ENCODE measurements at regions not wholly inside any gene's neighbourhood (a gene's known extent, or its start where the extent isn't known, plus 50 kb on each side); places are given as distances from the start of the nearest gene placed in this dataset.
"Not testable (repeated sequence)": the region's sequence is repeated elsewhere in the genome, so short reads cannot be mapped to it uniquely, and the experiment has no call there.

DNA sequence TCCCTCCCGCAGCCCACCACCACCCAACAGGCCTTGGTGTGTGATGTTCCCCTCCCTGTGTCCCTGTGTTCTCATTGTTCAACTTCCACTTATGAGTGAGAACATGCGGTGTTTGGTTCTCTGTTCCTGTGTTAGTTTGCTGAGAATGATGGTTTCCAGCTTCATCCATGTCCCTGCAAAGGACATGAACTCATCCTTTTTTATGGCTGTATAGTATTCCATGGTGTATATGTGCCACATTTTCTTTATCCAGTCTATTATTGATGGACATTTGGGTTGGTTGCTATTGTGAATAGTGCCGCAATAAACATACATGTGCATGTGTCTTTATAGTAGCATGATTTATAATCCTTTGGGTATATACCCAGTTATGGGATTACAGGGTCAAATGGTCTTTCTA lies 59.1 kb upstream of the RHOBTB1 start:
- H3K27ac ChIP-seq (ENCODE audit: low read depth, low read length); H3K36me3 ChIP-seq (ENCODE audit: control insufficient read depth in 1 of 2, insufficient read depth in 2 of 2, low read length in 2 of 2); H3K18ac ChIP-seq (ENCODE audit: low read length); H3K4me2 ChIP-seq (ENCODE audit: low read length); H2BK5ac ChIP-seq (ENCODE audit: low read depth, low read length, poor library complexity); H3K9ac ChIP-seq (ENCODE audit: low read length); H3K23ac ChIP-seq (ENCODE audit: low read length); H3K4ac ChIP-seq (ENCODE audit: low read depth, low read length); H3K4me1 ChIP-seq (ENCODE audit: control insufficient read depth in 1 of 2, insufficient read depth in 2 of 2, low read length in 2 of 2); H4K91ac ChIP-seq (ENCODE audit: low read depth, low read length); H3K79me1 ChIP-seq (ENCODE audit: low read length); H3K4me3 ChIP-seq (ENCODE audit: low read depth, low read length); H4K8ac ChIP-seq (ENCODE audit: low read depth, low read length); H2BK12ac ChIP-seq (ENCODE audit: low read length); H4K12ac ChIP-seq (ENCODE audit: low read depth, low read length); H2AFZ ChIP-seq (ENCODE audit: insufficient read depth, low read length, poor library complexity); H2AK5ac ChIP-seq (ENCODE audit: low read length); H2BK120ac ChIP-seq (ENCODE audit: insufficient read depth, low read length, poor library complexity); H3K14ac ChIP-seq (ENCODE audit: low read length); H3K27me3 ChIP-seq (ENCODE audit: insufficient read depth, low read length); H3K79me2 ChIP-seq (ENCODE audit: control insufficient read depth, insufficient read depth, low read length, poor library complexity); DNase-seq; H3K9me3 ChIP-seq (ENCODE audit: insufficient read depth, low read depth, low read length): not testable (repeated sequence)
- WGBS (ENCODE audit: extremely low coverage, insufficient coverage, insufficient read length), result no CpG with 5 or more reads among the region's 3 CpGs

GRCh38 chr10:61001731-61002122 lies 57.7 kb upstream of the RHOBTB1 start:
- Histone ChIP-seq H3K27me3 (ENCODE audit: insufficient read depth, low read length) (no peaks in the 10 kb centered on the region), H3K18ac (ENCODE audit: low read length) (no peak overlapping the region), H3K79me2 (ENCODE audit: control insufficient read depth, insufficient read depth, low read length, poor library complexity) (no peaks in the 10 kb centered on the region), H2BK12ac (ENCODE audit: low read length) (no peak overlapping the region), H2AK5ac (ENCODE audit: low read length) (no peak overlapping the region), H3K36me3 (ENCODE audit: control insufficient read depth in 1 of 2, insufficient read depth in 2 of 2, low read length in 2 of 2) (no peaks in the 10 kb centered on the region), H4K8ac (ENCODE audit: low read depth, low read length) (peak overlapping the region; percentile 21), H2AFZ (ENCODE audit: insufficient read depth, low read length, poor library complexity) (no peak overlapping the region), H3K9ac (ENCODE audit: low read length) (no peak overlapping the region), H3K79me1 (ENCODE audit: low read length) (peaks cover 3% of the 10 kb centered on the region), H3K4me3 (ENCODE audit: low read depth, low read length) (peak overlapping the region; percentile 73), H3K23ac (ENCODE audit: low read length) (no peak overlapping the region), H3K4ac (ENCODE audit: low read depth, low read length) (no peak overlapping the region), H2BK120ac (ENCODE audit: insufficient read depth, low read length, poor library complexity) (no peak overlapping the region), H3K14ac (ENCODE audit: low read length) (no peak overlapping the region), H4K91ac (ENCODE audit: low read depth, low read length) (no peak overlapping the region), H3K4me2 (ENCODE audit: low read length) (peak overlapping the region; percentile 80), H4K12ac (ENCODE audit: low read depth, low read length) (no peak overlapping the region), H3K9me3 (ENCODE audit: insufficient read depth, low read depth, low read length) (no peaks in the 10 kb centered on the region), H3K4me1 (ENCODE audit: control insufficient read depth in 1 of 2, insufficient read depth in 2 of 2, low read length in 2 of 2) (peaks cover 0 to 4% of the 10 kb centered on the region in 2 experiments), H3K27ac (ENCODE audit: low read depth, low read length) (no peak overlapping the region), H2BK5ac (ENCODE audit: low read depth, low read length, poor library complexity) (no peak overlapping the region)
- WGBS (ENCODE audit: extremely low coverage, insufficient coverage, insufficient read length), result no CpG with 5 or more reads among the region's 18 CpGs
- no peak for DNase-seq

DNA sequence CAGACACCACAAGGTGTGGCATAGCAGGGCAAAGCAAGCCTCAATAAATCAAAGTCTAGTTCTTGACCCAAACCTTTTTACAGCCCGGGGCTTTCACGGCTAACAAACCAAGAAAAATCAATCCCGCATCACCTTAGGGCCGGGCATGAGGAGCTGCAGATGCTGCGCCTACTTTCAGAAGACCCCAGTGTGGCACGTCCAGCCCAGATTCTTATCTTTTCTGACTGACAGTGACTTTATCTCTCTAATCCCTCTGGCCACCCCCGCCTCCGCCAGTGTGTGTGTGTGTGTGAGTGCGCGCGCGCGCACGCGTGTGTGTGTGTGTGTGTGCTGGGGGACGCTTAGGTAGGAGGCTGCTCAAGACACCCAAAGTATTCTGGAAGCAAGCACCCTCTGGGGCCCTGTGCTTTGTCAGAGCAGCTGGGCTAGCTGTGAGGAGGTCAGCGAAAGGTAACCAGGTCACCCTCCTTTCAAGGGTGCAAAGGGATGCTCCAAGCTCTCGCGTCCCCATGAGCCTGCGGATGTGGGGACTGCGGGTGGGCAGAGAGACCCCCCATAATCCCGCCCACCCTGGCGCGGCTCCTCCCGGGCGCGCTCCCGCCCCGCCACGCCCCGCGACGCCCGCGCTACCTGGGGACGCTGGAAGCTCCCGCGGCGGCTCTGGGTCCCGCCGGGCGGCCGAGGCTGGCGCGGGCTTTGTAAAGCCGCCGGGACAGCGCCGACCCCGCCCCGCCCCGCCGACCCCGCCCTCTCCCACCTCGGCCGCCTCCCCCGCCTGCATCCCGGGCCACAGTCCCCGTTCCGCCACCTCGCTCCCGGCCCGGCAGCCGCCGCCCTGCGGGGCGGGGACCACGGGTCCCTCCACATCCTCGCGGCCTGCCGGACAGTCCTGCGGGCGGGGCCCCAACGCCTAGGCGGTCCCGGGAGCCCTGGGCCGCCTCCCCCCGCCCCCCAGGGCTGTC lies 57.1 kb upstream of the RHOBTB1 start:
- no peak overlapping the region for H3K18ac ChIP-seq (ENCODE audit: low read length)
- H3K27ac ChIP-seq (ENCODE audit: low read depth, low read length), result no peak overlapping the region
- peak overlapping the region; percentile 80 for H3K4me2 ChIP-seq (ENCODE audit: low read length)
- no peak overlapping the region for H3K14ac ChIP-seq (ENCODE audit: low read length)
- no peaks in the 10 kb centered on the region for H3K9me3 ChIP-seq (ENCODE audit: insufficient read depth, low read depth, low read length)
- H3K23ac ChIP-seq (ENCODE audit: low read length), result no peak overlapping the region
- H3K4me1 ChIP-seq (ENCODE audit: control insufficient read depth in 1 of 2, insufficient read depth in 2 of 2, low read length in 2 of 2), result peaks cover 0 to 4% of the 10 kb centered on the region in 2 experiments
- no CpG with 5 or more reads among the region's 78 CpGs for WGBS (ENCODE audit: extremely low coverage, insufficient coverage, insufficient read length)
- no peaks in the 10 kb centered on the region for H3K27me3 ChIP-seq (ENCODE audit: insufficient read depth, low read length)
- no peaks in the 10 kb centered on the region for H3K79me2 ChIP-seq (ENCODE audit: control insufficient read depth, insufficient read depth, low read length, poor library complexity)
- no peak overlapping the region for H3K4ac ChIP-seq (ENCODE audit: low read depth, low read length)
- no peak overlapping the region for H2BK120ac ChIP-seq (ENCODE audit: insufficient read depth, low read length, poor library complexity)
- no peak overlapping the region for H4K91ac ChIP-seq (ENCODE audit: low read depth, low read length)
- H2BK5ac ChIP-seq (ENCODE audit: low read depth, low read length, poor library complexity), result no peak overlapping the region
- no peak overlapping the region for H3K9ac ChIP-seq (ENCODE audit: low read length)
- peak; percentile 23 to 46 for DNase-seq
- no peak overlapping the region for H2AK5ac ChIP-seq (ENCODE audit: low read length)
- H3K79me1 ChIP-seq (ENCODE audit: low read length), result peaks cover 3% of the 10 kb centered on the region
- peak overlapping the region; percentile 26 for H2AFZ ChIP-seq (ENCODE audit: insufficient read depth, low read length, poor library complexity)
- H4K8ac ChIP-seq (ENCODE audit: low read depth, low read length), result peak overlapping the region; percentile 21
- no peaks in the 10 kb centered on the region for H3K36me3 ChIP-seq (ENCODE audit: control insufficient read depth in 1 of 2, insufficient read depth in 2 of 2, low read length in 2 of 2)
- peak overlapping the region; percentile 73 for H3K4me3 ChIP-seq (ENCODE audit: low read depth, low read length)
- H2BK12ac ChIP-seq (ENCODE audit: low read length), result no peak overlapping the region
- H4K12ac ChIP-seq (ENCODE audit: low read depth, low read length), result no peak overlapping the region

- H3K9ac ChIP-seq (ENCODE audit: low read length), result no peak overlapping the region
- H2BK12ac ChIP-seq (ENCODE audit: low read length), result no peak overlapping the region
- H3K27me3 ChIP-seq (ENCODE audit: insufficient read depth, low read length), result no peaks in the 10 kb centered on the region
- H3K14ac ChIP-seq (ENCODE audit: low read length), result no peak overlapping the region
- no peak overlapping the region for H3K18ac ChIP-seq (ENCODE audit: low read length)
- DNase-seq, result no peak
- H3K4me2 ChIP-seq (ENCODE audit: low read length), result no peak overlapping the region
- H4K12ac ChIP-seq (ENCODE audit: low read depth, low read length), result no peak overlapping the region
- no peaks in the 10 kb centered on the region for H3K9me3 ChIP-seq (ENCODE audit: insufficient read depth, low read depth, low read length)
- H2BK5ac ChIP-seq (ENCODE audit: low read depth, low read length, poor library complexity), result no peak overlapping the region
- H2BK120ac ChIP-seq (ENCODE audit: insufficient read depth, low read length, poor library complexity), result no peak overlapping the region
- no peak overlapping the region for H2AFZ ChIP-seq (ENCODE audit: insufficient read depth, low read length, poor library complexity)
- no peak overlapping the region for H3K23ac ChIP-seq (ENCODE audit: low read length)
- H2AK5ac ChIP-seq (ENCODE audit: low read length), result no peak overlapping the region
- H3K36me3 ChIP-seq (ENCODE audit: control insufficient read depth in 1 of 2, insufficient read depth in 2 of 2, low read length in 2 of 2), result no peaks in the 10 kb centered on the region
- H3K79me2 ChIP-seq (ENCODE audit: control insufficient read depth, insufficient read depth, low read length, poor library complexity), result no peaks in the 10 kb centered on the region
- H3K79me1 ChIP-seq (ENCODE audit: low read length), result peaks cover 3% of the 10 kb centered on the region
- H3K4ac ChIP-seq (ENCODE audit: low read depth, low read length), result no peak overlapping the region
- H3K4me3 ChIP-seq (ENCODE audit: low read depth, low read length), result no peak overlapping the region
- H4K8ac ChIP-seq (ENCODE audit: low read depth, low read length), result no peak overlapping the region
- H3K27ac ChIP-seq (ENCODE audit: low read depth, low read length), result peak overlapping the region; percentile 21
- no peak overlapping the region for H4K91ac ChIP-seq (ENCODE audit: low read depth, low read length)
- no CpG with 5 or more reads among the region's 4 CpGs for WGBS (ENCODE audit: extremely low coverage, insufficient coverage, insufficient read length)
- H3K4me1 ChIP-seq (ENCODE audit: control insufficient read depth in 1 of 2, insufficient read depth in 2 of 2, low read length in 2 of 2), result peaks cover 0 to 4% of the 10 kb centered on the region in 2 experiments
Observed at GRCh38 chr10:60998932-60999331, 54.9 kb upstream of the RHOBTB1 start.

All from trophoblast cell (in vitro differentiated cells and primary cell).